ENCODE measurements at regions not wholly inside any gene's neighbourhood (a gene's known extent, or its start where the extent isn't known, plus 50 kb on each side); places are given as distances from the start of the nearest gene placed in this dataset.
"Not testable (repeated sequence)": the region's sequence is repeated elsewhere in the genome, so short reads cannot be mapped to it uniquely, and the experiment has no call there.

- no peak for DNase-seq
These were observed 59.2 kb downstream of the EMX2 start for GRCh38 chr10:117601716-117602115.

- DNase-seq: no peak
These were observed 60.5 kb downstream of the EMX2 start for GRCh38 chr10:117603081-117603480.

- no peak for DNase-seq
These were observed 61.2 kb downstream of the EMX2 start for GRCh38 chr10:117603726-117604125.

- DNase-seq: peak; percentile 86
These were observed 66.7 kb downstream of the EMX2 start for GRCh38 chr10:117609095-117609795.

- DNase-seq: peak; percentile 64
These were observed 67.2 kb downstream of the EMX2 start for GRCh38 chr10:117609796-117610170.

- DNase-seq: no peak
These were observed 67.8 kb downstream of the EMX2 start for GRCh38 chr10:117610321-117610720.

GRCh38 chr10:117612113-117612512, 69.6 kb downstream of the EMX2 start:
- DNase-seq: no peak

GRCh38 chr10:117615649-117616048, 73.1 kb downstream of the EMX2 start:
- DNase-seq: no peak

- no peak for DNase-seq
These were observed 73.6 kb downstream of the EMX2 start for GRCh38 chr10:117616179-117616578.

- no peak for DNase-seq
These were observed 74.5 kb downstream of the EMX2 start for GRCh38 chr10:117617086-117617485.

- DNase-seq: no peak
These were observed 75.1 kb downstream of the EMX2 start for GRCh38 chr10:117617659-117618058.

GRCh38 chr10:117619223-117619622, 76.7 kb downstream of the EMX2 start:
- DNase-seq: peak; percentile 77

GRCh38 chr10:117619707-117620405, 77.3 kb downstream of the EMX2 start:
- DNase-seq: peak; percentile 68

- DNase-seq: no peak
These were observed 78.7 kb downstream of the EMX2 start for GRCh38 chr10:117621196-117621595.

- no peak for DNase-seq
These were observed 79.4 kb downstream of the EMX2 start for GRCh38 chr10:117621795-117622420.

- DNase-seq: no peak
These were observed 80.1 kb downstream of the EMX2 start for GRCh38 chr10:117622471-117623184.

GRCh38 chr10:117626228-117626627, 83.7 kb downstream of the EMX2 start:
- no peak for DNase-seq

GRCh38 chr10:117627561-117627960, 85.0 kb downstream of the EMX2 start:
- DNase-seq: no peak

- DNase-seq: not testable (repeated sequence)
These were observed 87.2 kb downstream of the EMX2 start for GRCh38 chr10:117629717-117630116.

- no peak for DNase-seq
These were observed 89.0 kb downstream of the EMX2 start for GRCh38 chr10:117631276-117632145.

- no peak for DNase-seq
These were observed 89.9 kb downstream of the EMX2 start for GRCh38 chr10:117632406-117632805.

- no peak for DNase-seq
These were observed 93.3 kb downstream of the EMX2 start for GRCh38 chr10:117635826-117636225.
